ENCODE measurements at regions not wholly inside any gene's neighbourhood (a gene's known extent, or its start where the extent isn't known, plus 50 kb on each side); places are given as distances from the start of the nearest gene placed in this dataset.
"Not testable (repeated sequence)": the region's sequence is repeated elsewhere in the genome, so short reads cannot be mapped to it uniquely, and the experiment has no call there.

DNA sequence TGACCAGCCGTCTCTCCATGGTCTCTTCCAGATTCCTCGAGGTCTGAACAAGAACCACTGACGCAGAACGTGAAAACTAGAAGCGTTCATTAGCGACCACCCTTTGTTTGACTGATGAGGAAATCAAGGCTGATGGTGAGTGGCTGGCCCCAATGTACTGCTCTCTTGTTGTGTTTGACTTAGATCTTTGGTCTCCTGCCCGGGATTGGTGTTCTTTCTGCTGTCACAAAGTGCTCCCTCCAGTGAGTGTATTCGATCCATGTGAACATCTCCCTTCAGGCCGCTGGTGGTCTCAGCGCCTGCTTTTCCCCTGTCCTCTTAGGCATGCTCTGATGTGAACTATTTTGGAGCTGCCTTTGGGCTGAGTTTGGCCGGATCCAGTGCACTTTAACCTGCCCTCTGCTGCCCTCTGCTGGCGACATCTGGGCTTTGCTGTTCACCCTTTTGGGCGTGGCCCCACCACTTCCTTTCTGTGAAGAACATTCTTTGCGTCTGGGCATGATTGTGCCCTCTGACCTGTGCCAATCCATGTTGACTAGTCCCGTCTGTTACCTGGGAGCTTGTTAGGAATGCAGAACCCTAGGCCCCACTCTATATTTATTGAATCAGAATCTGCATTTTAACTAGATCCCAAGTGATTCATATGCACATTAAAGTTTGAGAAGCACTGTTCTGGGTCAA is 279.1 kb downstream of the TTC6 start:
- peak; percentile 12 for DNase-seq (ENCODE audit: low read depth)

DNA sequence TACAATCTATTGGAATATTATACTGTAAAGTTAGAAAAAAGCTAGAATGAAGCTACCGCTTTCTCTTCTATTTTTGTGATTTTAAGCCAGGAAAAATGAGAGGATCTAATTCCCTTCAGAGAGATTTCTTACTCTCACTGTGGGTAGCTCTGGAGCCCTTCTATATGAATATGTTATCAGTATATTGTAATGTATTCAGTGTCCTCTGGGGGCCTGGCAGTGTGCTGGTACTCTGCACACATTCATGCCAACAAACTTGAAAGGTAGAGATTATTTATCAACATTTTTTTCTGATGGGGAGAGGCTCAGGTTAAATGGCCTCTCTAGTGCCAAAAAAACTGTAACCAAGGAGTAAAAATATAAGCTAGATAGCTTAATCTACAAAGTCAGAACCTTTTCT is 292.8 kb downstream of the TTC6 start:
- no peak for DNase-seq (ENCODE audit: low read depth)
- TF ChIP-seq, protein P1, sequence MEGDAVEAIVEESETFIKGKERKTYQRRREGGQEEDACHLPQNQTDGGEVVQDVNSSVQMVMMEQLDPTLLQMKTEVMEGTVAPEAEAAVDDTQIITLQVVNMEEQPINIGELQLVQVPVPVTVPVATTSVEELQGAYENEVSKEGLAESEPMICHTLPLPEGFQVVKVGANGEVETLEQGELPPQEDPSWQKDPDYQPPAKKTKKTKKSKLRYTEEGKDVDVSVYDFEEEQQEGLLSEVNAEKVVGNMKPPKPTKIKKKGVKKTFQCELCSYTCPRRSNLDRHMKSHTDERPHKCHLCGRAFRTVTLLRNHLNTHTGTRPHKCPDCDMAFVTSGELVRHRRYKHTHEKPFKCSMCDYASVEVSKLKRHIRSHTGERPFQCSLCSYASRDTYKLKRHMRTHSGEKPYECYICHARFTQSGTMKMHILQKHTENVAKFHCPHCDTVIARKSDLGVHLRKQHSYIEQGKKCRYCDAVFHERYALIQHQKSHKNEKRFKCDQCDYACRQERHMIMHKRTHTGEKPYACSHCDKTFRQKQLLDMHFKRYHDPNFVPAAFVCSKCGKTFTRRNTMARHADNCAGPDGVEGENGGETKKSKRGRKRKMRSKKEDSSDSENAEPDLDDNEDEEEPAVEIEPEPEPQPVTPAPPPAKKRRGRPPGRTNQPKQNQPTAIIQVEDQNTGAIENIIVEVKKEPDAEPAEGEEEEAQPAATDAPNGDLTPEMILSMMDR (conservative IDR thresholded peaks at IDR 0.05; ENCODE audit: low read depth, low read length) = no peak
- no peak overlapping the region for H3K4me3 ChIP-seq (ENCODE audit: low read depth, low read length)

More for the DNA sequence above, 279.1 kb downstream of the TTC6 start:
- H3K4me3 ChIP-seq (ENCODE audit: low read depth, low read length) = no peak overlapping the region
- TF ChIP-seq, protein P1 (conservative IDR thresholded peaks at IDR 0.05; ENCODE audit: low read depth, low read length) = peak; percentile 93

DNA sequence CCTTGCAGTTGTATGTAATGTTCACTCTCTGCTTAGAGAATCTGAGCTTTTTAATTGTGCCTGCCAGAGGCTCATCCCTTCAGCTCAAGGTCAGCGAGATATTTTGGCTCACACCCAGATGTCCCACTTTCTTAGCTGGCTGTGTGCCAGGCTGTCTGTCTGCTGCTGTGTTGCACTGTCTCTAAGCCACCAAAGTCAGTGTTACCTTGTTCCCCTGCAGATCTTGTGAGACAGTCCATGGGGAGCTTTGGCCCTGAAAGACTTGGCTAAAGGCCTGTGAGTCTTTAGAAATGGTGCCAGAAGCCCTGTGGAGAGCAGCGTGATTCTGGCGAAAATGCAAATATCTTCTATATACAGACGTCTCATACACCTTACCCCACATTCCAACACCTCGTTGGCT is 293.7 kb downstream of the TTC6 start:
- H3K4me3 ChIP-seq (ENCODE audit: low read depth, low read length) = no peak overlapping the region
- DNase-seq (ENCODE audit: low read depth) = no peak
- TF ChIP-seq, protein P1 (conservative IDR thresholded peaks at IDR 0.05; ENCODE audit: low read depth, low read length) = no peak

DNA sequence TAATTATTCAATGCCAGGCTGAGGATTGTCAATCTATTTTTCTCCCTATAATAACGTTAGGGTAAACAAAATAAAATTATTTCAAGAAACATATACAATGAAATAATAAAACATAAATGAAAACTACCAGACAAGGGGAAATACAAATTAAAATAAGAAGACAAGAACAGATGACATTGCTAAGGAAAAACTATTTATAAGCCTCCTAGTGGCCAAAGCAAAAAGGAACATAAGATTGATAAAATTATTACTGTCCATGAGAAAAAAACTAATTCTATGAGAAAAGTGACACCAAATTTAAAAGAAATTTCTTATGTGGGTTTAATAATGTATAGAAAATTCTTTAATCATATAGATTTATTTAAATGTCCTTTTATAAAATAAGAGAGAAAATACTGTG is 294.7 kb downstream of the TTC6 start:
- no peak overlapping the region for H3K4me3 ChIP-seq (ENCODE audit: low read depth, low read length)
- no peak for DNase-seq (ENCODE audit: low read depth)
- TF ChIP-seq, protein P1 (conservative IDR thresholded peaks at IDR 0.05; ENCODE audit: low read depth, low read length) = no peak

DNA sequence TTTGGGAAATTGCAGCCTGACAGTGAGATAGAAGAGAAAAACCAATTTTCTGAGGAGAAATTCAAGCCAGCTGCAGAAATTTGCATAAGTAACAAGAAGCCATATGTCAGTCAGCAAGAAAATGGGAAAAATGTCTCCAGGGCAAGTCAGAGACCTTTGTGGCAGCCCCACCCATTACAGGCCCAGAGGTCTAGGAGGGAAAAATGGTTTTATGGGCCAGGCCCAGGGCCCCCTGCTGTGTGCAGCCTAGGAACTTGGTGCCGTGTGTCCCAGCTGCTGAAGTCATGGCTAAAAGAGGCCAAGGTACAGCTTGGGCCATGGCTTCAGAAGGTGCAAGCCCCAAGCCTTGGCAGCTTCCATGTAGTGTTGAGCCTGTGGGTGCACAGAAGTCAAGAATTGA is 296.1 kb downstream of the TTC6 start:
- not testable (repeated sequence) for H3K4me3 ChIP-seq (ENCODE audit: low read depth, low read length); DNase-seq (ENCODE audit: low read depth)

DNA sequence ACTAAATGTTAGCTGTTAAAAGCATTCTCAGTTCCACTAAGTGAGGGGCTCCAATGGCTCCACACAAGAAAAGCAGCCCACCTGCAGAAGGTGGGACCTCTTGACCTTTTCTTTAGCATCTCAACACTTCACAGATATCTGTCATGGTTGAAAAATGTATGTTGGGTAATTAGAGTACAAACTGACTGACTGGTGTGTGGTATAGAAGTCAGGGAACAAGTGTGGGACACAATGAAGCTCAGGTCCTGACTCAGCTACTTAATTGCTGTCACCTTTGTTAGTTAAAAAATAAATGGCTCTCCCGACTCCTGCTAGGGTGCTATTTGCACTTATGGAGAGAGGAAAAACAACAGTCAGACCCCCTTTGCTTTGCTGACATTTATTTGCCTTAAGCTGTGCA is 299.0 kb downstream of the TTC6 start:
- DNase-seq (ENCODE audit: low read depth) = no peak
- TF ChIP-seq, protein P1 (conservative IDR thresholded peaks at IDR 0.05; ENCODE audit: low read depth, low read length) = no peak
- no peak overlapping the region for H3K4me3 ChIP-seq (ENCODE audit: low read depth, low read length)

DNA sequence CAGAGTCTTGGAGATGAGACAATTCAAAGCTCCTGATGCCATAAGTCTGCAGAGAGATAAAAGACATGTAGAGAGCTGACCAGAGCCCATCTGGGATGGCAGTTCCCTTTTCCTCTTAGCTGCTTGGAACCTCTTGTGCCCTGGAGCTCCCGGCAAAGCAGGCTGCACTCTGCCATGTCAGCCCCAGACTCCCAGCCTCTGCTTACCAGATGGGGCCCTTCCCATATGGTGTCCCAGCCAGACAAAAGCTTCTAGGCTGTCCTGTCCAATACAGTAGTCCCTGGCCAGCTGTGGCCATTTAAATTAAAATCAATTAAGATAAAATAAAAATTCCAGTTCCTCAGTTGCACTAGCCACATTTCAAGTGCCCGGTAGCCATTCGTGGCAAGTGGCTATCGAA is 303.9 kb downstream of the TTC6 start:
- TF ChIP-seq, protein P1 (conservative IDR thresholded peaks at IDR 0.05; ENCODE audit: low read depth, low read length) = no peak
- no peak for DNase-seq (ENCODE audit: low read depth)
- no peak overlapping the region for H3K4me3 ChIP-seq (ENCODE audit: low read depth, low read length)
